ENCODE measurements at regions not wholly inside any gene's neighbourhood (a gene's known extent, or its start where the extent isn't known, plus 50 kb on each side); places are given as distances from the start of the nearest gene placed in this dataset.
"Not testable (repeated sequence)": the region's sequence is repeated elsewhere in the genome, so short reads cannot be mapped to it uniquely, and the experiment has no call there.

GRCh38 chr12:63508543-63508942 lies 159.8 kb downstream of the DPY19L2 start:
- no peak for TF ChIP-seq CTCF (IDR thresholded peaks at IDR 0.05; ENCODE audit: control insufficient read depth, insufficient read depth, low read depth, low read length, missing control alignments)
- no peak overlapping the region for H3K4me3 ChIP-seq (ENCODE audit: control insufficient read depth, low read depth, low read length)
- no peak for DNase-seq (ENCODE audit: low read depth)

- H3K4me3 ChIP-seq (ENCODE audit: control insufficient read depth, low read depth, low read length), result no peak overlapping the region
- no peak for DNase-seq (ENCODE audit: low read depth)
- TF ChIP-seq CTCF (IDR thresholded peaks at IDR 0.05; ENCODE audit: control insufficient read depth, insufficient read depth, low read depth, low read length, missing control alignments), result no peak
These were observed 168.7 kb downstream of the DPY19L2 start for GRCh38 chr12:63499567-63499966.

- no peak overlapping the region for H3K4me3 ChIP-seq (ENCODE audit: control insufficient read depth, low read depth, low read length)
- DNase-seq (ENCODE audit: low read depth), result no peak
- TF ChIP-seq CTCF (IDR thresholded peaks at IDR 0.05; ENCODE audit: control insufficient read depth, insufficient read depth, low read depth, low read length, missing control alignments), result no peak
These were observed 170.1 kb downstream of the DPY19L2 start for GRCh38 chr12:63498239-63498638.

- TF ChIP-seq CTCF (IDR thresholded peaks at IDR 0.05; ENCODE audit: control insufficient read depth, insufficient read depth, low read depth, low read length, missing control alignments), result no peak
- H3K4me3 ChIP-seq (ENCODE audit: control insufficient read depth, low read depth, low read length), result no peak overlapping the region
- no peak for DNase-seq (ENCODE audit: low read depth)
These were observed 171.6 kb downstream of the DPY19L2 start for GRCh38 chr12:63496654-63497053.

- no peak for TF ChIP-seq CTCF (IDR thresholded peaks at IDR 0.05; ENCODE audit: control insufficient read depth, insufficient read depth, low read depth, low read length, missing control alignments)
- no peak for DNase-seq (ENCODE audit: low read depth)
- no peak overlapping the region for H3K4me3 ChIP-seq (ENCODE audit: control insufficient read depth, low read depth, low read length)
These were observed 172.3 kb downstream of the DPY19L2 start for GRCh38 chr12:63495974-63496373.

GRCh38 chr12:63493357-63493756 lies 174.9 kb downstream of the DPY19L2 start:
- not testable (repeated sequence) for DNase-seq (ENCODE audit: low read depth); H3K4me3 ChIP-seq (ENCODE audit: control insufficient read depth, low read depth, low read length)

- H3K4me3 ChIP-seq (ENCODE audit: control insufficient read depth, low read depth, low read length), result no peak overlapping the region
These were observed 188.1 kb downstream of the DPY19L2 start for GRCh38 chr12:63480186-63480585.

More at GRCh38 chr12:63480186-63480585, 188.1 kb downstream of the DPY19L2 start:
- no peak for TF ChIP-seq CTCF (IDR thresholded peaks at IDR 0.05; ENCODE audit: control insufficient read depth, insufficient read depth, low read depth, low read length, missing control alignments)
- DNase-seq (ENCODE audit: low read depth), result no peak
